ENCODE measurements at regions not wholly inside any gene's neighbourhood (a gene's known extent, or its start where the extent isn't known, plus 50 kb on each side); places are given as distances from the start of the nearest gene placed in this dataset.

DNA sequence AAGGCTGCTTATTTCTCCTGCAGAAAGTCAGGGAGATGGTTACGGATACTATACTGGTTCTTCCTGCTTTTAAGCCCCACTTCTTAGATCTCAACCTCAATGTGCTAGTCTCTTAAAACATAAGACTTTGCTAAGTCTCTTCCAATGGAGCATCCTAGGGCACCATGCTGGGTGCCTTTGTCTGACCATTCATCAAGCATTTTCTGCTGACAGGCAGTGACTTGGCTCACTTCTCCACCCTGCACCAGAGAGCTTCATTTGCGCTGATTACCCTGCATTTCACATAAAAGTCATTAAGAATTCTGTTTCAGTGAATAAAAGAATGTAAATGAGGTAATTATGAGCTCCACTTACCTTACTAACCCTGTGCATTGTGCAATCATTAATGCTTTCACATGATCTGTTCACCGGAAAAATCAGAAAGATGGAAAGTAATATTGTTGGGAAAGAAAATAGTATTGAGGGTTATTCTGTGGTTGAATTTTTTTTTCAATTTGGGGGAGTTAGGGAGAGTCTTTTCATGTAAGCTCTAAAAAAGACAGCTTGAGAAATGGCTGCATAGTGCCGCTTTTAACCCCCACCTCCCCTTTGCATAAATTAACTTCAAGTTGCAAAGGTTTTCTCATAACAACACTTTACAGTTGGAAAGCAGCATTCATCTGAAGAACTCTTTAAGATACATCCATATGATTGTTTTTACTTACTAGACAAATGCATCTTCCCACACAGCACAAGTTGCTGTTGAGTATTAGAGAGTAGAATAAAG is 677.3 kb upstream of the KIRREL3 start:
- Mint-ChIP-seq H3K4me1 (peaks cover 17% of the 10 kb centered on the region), H3K36me3 (ENCODE audit: low read depth) (no peaks in the 10 kb centered on the region), H3K27ac (ENCODE audit: unreplicated experiment) (no peak overlapping the region), H3K4me3 (no peak overlapping the region), H3K27me3 (ENCODE audit: low read depth) (no peaks in the 10 kb centered on the region), H3K9me3 (peaks cover 3% of the 10 kb centered on the region)
- no peak for DNase-seq (ENCODE audit: low read depth, low spot score)
- TF ChIP-seq, protein P1, sequence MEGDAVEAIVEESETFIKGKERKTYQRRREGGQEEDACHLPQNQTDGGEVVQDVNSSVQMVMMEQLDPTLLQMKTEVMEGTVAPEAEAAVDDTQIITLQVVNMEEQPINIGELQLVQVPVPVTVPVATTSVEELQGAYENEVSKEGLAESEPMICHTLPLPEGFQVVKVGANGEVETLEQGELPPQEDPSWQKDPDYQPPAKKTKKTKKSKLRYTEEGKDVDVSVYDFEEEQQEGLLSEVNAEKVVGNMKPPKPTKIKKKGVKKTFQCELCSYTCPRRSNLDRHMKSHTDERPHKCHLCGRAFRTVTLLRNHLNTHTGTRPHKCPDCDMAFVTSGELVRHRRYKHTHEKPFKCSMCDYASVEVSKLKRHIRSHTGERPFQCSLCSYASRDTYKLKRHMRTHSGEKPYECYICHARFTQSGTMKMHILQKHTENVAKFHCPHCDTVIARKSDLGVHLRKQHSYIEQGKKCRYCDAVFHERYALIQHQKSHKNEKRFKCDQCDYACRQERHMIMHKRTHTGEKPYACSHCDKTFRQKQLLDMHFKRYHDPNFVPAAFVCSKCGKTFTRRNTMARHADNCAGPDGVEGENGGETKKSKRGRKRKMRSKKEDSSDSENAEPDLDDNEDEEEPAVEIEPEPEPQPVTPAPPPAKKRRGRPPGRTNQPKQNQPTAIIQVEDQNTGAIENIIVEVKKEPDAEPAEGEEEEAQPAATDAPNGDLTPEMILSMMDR (conservative IDR thresholded peaks at IDR 0.05) = no peak

DNA sequence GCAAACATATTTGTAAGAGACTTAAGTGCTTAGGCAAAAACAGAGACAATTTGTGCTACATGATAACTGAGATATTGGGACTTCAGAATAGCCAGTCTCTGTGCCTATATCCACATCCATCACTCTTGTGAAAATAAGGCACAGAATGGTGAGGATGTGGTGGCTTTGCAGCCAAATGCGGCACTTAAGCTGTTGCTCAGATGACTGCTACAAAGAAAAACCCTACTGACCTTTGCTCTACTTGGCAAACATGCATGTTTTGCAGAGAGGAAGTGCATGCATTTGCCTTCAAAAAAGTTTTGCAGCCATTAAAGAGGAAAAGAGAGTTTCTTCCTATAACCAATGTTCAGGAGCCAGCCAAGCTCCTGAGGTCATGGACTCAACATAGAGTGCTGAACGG is 675.0 kb upstream of the KIRREL3 start:
- no peak for DNase-seq (ENCODE audit: low read depth, low spot score)
- peaks cover 17% of the 10 kb centered on the region for H3K4me1 Mint-ChIP-seq
- H3K9me3 Mint-ChIP-seq = peaks cover 3% of the 10 kb centered on the region
- H3K4me3 Mint-ChIP-seq = no peak overlapping the region
- H3K36me3 Mint-ChIP-seq (ENCODE audit: low read depth) = no peaks in the 10 kb centered on the region
- H3K27ac Mint-ChIP-seq (ENCODE audit: unreplicated experiment) = no peak overlapping the region
- no peaks in the 10 kb centered on the region for H3K27me3 Mint-ChIP-seq (ENCODE audit: low read depth)
- TF ChIP-seq, protein P1 (conservative IDR thresholded peaks at IDR 0.05) = no peak

DNA sequence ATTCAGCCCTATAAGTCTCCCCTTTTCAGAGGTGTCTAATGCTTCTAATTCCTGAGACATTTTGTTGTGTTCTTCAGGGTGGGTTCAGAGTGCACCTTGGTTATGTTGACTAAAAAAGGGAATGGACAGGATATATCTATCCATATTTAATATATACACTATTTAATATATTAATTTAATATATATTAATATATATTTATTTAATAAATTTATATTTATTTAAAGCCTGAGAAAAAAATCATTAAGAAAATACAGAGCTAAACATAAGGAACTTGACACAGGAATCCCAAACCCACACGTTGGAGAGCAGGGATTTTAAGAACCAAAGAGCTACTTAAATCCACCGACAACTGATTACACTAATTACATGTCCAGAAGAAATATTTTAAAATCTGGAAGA is 674.2 kb upstream of the KIRREL3 start:
- H3K27ac Mint-ChIP-seq (ENCODE audit: unreplicated experiment) = no peak overlapping the region
- peaks cover 3% of the 10 kb centered on the region for H3K9me3 Mint-ChIP-seq
- no peak for DNase-seq (ENCODE audit: low read depth, low spot score)
- TF ChIP-seq, protein P1 (conservative IDR thresholded peaks at IDR 0.05) = no peak
- no peak overlapping the region for H3K4me3 Mint-ChIP-seq
- H3K4me1 Mint-ChIP-seq = peaks cover 13% of the 10 kb centered on the region
- no peaks in the 10 kb centered on the region for H3K27me3 Mint-ChIP-seq (ENCODE audit: low read depth)
- no peaks in the 10 kb centered on the region for H3K36me3 Mint-ChIP-seq (ENCODE audit: low read depth)

DNA sequence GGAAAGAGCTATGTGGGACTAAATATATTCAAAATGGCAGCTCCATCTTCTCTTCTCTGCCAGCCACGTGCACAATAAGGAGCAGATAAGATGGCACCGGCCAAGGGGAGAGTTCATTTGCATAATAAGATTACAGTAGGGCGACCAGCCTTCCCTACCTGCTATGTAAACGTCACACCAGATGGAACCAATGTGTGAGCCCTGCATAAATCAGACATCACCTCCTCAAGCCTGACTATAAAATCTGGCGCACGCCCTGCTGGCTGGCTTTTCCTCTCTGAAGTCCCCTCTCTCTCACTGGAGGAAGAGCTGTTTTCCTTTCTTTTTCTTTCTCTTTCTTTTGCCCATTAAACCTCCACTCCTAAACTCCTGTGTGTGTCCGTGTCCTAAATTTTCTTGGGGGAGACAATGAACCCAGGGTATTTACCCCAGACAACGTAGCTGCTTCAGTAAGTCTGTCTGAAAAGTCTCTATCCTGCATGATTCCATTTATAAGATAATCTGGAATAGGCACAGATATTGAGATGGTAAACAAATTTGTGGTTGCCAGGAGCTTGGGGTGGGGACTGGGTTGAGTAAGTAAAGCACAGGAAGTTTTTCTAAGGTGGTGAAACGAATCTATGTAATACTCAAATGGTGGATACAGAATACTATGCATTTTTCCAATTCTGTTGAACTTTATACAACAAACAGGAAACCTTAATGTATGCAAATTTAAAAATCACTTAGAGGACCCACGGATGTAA is 670.0 kb upstream of the KIRREL3 start:
- no peaks in the 10 kb centered on the region for H3K27me3 Mint-ChIP-seq (ENCODE audit: low read depth)
- no peak overlapping the region for H3K4me3 Mint-ChIP-seq
- peaks cover 5% of the 10 kb centered on the region for H3K9me3 Mint-ChIP-seq
- H3K36me3 Mint-ChIP-seq (ENCODE audit: low read depth) = peaks cover 3% of the 10 kb centered on the region
- H3K27ac Mint-ChIP-seq (ENCODE audit: unreplicated experiment) = no peak overlapping the region
- H3K4me1 Mint-ChIP-seq = no peaks in the 10 kb centered on the region
- TF ChIP-seq, protein P1 (conservative IDR thresholded peaks at IDR 0.05) = no peak
- no peak for DNase-seq (ENCODE audit: low read depth, low spot score)

DNA sequence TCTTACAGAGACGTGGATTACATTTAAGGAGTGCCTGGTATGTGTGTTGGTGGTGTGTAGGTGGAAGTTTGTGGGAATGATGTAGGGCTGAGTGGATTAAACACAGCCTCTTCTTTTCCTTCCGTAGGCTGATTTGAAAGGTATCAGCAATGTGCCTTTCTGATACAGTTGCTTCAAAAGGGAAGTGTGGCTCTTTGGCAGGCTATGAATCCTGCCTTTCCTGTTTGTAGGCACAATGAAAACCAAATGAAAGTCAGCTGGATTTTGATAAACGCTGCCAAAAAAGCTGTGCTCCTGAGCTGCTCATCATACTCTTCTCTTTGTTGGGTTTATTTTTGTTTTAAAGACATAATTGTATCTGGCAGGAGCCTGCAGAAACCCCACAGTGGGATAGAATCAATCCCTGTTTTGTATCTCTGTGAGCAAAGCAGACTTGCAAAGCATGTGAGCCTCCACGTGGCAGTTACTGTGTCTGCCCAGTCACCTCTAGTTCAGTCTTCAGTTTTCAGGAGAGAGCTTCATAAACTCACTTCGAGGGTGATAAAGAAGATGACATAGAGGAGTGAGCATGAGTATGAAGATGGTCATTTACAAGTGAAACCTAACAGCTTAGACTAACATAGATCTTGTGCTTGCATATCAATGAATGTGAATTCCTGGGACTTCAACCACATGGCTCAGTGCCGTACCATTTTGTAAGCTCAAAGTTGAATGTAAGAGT is 655.7 kb upstream of the KIRREL3 start:
- Mint-ChIP-seq H3K4me1 (no peaks in the 10 kb centered on the region), H3K4me3 (no peak overlapping the region), H3K9me3 (peaks cover 6% of the 10 kb centered on the region), H3K36me3 (ENCODE audit: low read depth) (no peaks in the 10 kb centered on the region), H3K27me3 (ENCODE audit: low read depth) (no peaks in the 10 kb centered on the region), H3K27ac (ENCODE audit: unreplicated experiment) (no peak overlapping the region)
- DNase-seq (ENCODE audit: low read depth, low spot score) = no peak
- TF ChIP-seq, protein P1 (conservative IDR thresholded peaks at IDR 0.05) = no peak

All from neural crest cell (in vitro differentiated cells).